ENCODE measurements at regions not wholly inside any gene's neighbourhood (a gene's known extent, or its start where the extent isn't known, plus 50 kb on each side); places are given as distances from the start of the nearest gene placed in this dataset.

DNA sequence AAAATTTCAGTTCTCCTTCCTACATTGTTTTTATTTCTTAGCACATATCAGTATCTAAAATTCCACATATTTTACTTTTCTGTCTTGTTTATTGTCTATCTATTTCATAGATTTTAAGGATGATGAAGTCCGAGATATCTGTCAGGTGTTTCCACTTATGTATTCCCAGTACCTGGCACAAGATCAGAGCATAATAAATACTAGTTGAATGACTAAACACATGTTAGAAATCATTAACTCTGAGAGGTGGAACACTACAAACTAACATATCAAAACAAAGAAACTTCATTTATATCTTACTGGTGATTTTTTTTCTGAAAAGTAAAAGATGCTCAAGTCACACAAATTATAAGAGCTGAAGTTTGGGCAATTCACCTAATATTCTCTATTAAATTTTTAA is 1208.3 kb downstream of the PCDH9 start:
- no peak for TF ChIP-seq ZFP30 (CRISPR knock-in tag; IDR thresholded peaks at IDR 0.05)
- no peak for TF ChIP-seq GLIS3 (CRISPR knock-in tag; IDR thresholded peaks at IDR 0.05)
- no peak for TF ChIP-seq PPARA (CRISPR knock-in tag; IDR thresholded peaks at IDR 0.05; ENCODE audit: borderline replicate concordance)
- no peak for TF ChIP-seq OSR1 (CRISPR knock-in tag; IDR thresholded peaks at IDR 0.05)
- no peak for TF ChIP-seq ARNTL (CRISPR knock-in tag; IDR thresholded peaks at IDR 0.05; ENCODE audit: borderline replicate concordance, low read depth)
- TF ChIP-seq CREB5 (CRISPR knock-in tag; IDR thresholded peaks at IDR 0.05; ENCODE audit: low read depth) = no peak
- TF ChIP-seq RARB (CRISPR knock-in tag; IDR thresholded peaks at IDR 0.05) = no peak
- TF ChIP-seq ZNF8 (CRISPR knock-in tag; IDR thresholded peaks at IDR 0.05) = no peak
